ENCODE measurements at regions not wholly inside any gene's neighbourhood (a gene's known extent, or its start where the extent isn't known, plus 50 kb on each side); places are given as distances from the start of the nearest gene placed in this dataset.
"Not testable (repeated sequence)": the region's sequence is repeated elsewhere in the genome, so short reads cannot be mapped to it uniquely, and the experiment has no call there.

GRCh38 chr10:3874990-3875841 is 90.2 kb upstream of the KLF6 start:
- intact Hi-C loops (cut with micrococcal nuclease): no loop called here
- peaks cover 6% of the 10 kb centered on the region for H3K4me1 Mint-ChIP-seq (ENCODE audit: insufficient read depth, unreplicated experiment)
- CTCF ChIA-PET: interaction anchor here (0.6 to 0.7 kb wide), 2 partner anchors 128 to 470 kb away, joined by 3 read pairs; no protein-coding TSS in a partner anchor
- TF ChIP-seq CTCF (IDR thresholded peaks at IDR 0.05; ENCODE audit: unreplicated experiment): no peak
- H3K36me3 Mint-ChIP-seq (ENCODE audit: insufficient read depth, unreplicated experiment): no peaks in the 10 kb centered on the region
- BruUV-seq (replicated peaks): no TSS peak
- POLR2A ChIA-PET: interaction anchor here (0.5 to 1.7 kb wide), 5 partner anchors 10 to 828 kb away, joined by 3 to 8 read pairs (median 4); no protein-coding TSS in a partner anchor
- DNase-seq (ENCODE audit: unreplicated experiment): no peak
- no peak overlapping the region for H3K4me3 Mint-ChIP-seq (ENCODE audit: unreplicated experiment)
- no peaks in the 10 kb centered on the region for H3K27me3 Mint-ChIP-seq (ENCODE audit: insufficient read depth, unreplicated experiment)
- no peaks in the 10 kb centered on the region for H3K9me3 Mint-ChIP-seq (ENCODE audit: unreplicated experiment)
- H3K27ac Mint-ChIP-seq (ENCODE audit: low read depth, unreplicated experiment): no peak overlapping the region

GRCh38 chr10:3874610-3874989 is 89.6 kb upstream of the KLF6 start:
- H3K27ac Mint-ChIP-seq (ENCODE audit: low read depth, unreplicated experiment); BruUV-seq (replicated peaks); DNase-seq (ENCODE audit: unreplicated experiment); H3K4me3 Mint-ChIP-seq (ENCODE audit: unreplicated experiment); intact Hi-C loops (cut with micrococcal nuclease); H3K4me1 Mint-ChIP-seq (ENCODE audit: insufficient read depth, unreplicated experiment); H3K27me3 Mint-ChIP-seq (ENCODE audit: insufficient read depth, unreplicated experiment); H3K9me3 Mint-ChIP-seq (ENCODE audit: unreplicated experiment); H3K36me3 Mint-ChIP-seq (ENCODE audit: insufficient read depth, unreplicated experiment): not testable (repeated sequence)
- POLR2A ChIA-PET: interaction anchor here (0.5 to 1.7 kb wide), 4 partner anchors 22 to 828 kb away, joined by 3 to 8 read pairs (median 4); no protein-coding TSS in a partner anchor
- CTCF ChIA-PET: interaction anchor here (0.7 kb wide), 2 partner anchors 52 to 128 kb away, joined by 3 read pairs; no protein-coding TSS in a partner anchor

DNA sequence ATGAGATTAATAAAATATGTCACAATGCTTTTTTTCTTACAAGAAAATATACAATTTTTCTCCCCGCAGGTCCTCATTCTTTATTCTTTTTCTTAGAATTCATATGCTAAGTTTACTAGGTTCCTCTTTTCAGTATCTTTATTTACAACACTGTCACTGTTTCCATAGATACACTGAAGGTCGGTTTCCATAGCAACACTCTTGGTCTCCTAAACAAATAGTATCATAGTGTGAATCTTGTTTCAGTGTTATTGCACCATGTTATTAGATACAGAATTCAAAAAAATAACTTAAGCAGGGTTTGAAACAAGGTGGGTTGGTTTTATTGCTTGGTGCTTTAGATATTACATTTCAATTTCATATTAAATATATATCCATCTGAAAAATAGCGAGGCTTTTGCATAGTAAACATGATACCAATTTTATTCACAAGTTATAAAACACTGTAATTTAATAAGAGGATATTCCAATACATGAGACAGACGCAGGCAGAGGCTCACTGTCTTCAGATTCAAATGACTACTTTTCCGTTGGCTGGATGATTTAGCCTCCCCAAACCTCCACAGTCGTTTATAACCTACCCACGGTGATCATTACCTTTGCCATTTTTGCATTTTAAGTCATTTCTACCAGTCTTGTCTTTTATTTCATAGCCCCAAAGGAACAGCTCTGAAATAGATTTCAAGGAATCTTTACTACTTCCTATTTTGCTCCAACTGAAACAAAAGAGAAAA is 88.9 kb upstream of the KLF6 start:
- Mint-ChIP-seq H3K36me3 (ENCODE audit: insufficient read depth, unreplicated experiment) (no peaks in the 10 kb centered on the region), H3K27ac (ENCODE audit: low read depth, unreplicated experiment) (no peak overlapping the region), H3K4me1 (ENCODE audit: insufficient read depth, unreplicated experiment) (peaks cover 6% of the 10 kb centered on the region), H3K9me3 (ENCODE audit: unreplicated experiment) (no peaks in the 10 kb centered on the region), H3K4me3 (ENCODE audit: unreplicated experiment) (no peak overlapping the region), H3K27me3 (ENCODE audit: insufficient read depth, unreplicated experiment) (no peaks in the 10 kb centered on the region)
- TF ChIP-seq CTCF (IDR thresholded peaks at IDR 0.05; ENCODE audit: unreplicated experiment): no peak
- POLR2A ChIA-PET: interaction anchor here (1.5 to 1.8 kb wide), 2 partner anchors 12 to 21 kb away, joined by 3 to 4 read pairs; no protein-coding TSS in a partner anchor
- TSS peak; percentile 50 for BruUV-seq (replicated peaks)
- CTCF ChIA-PET: interaction anchor here (0.7 kb wide), 1 partner anchor 52 kb away, joined by 3 read pairs; no protein-coding TSS in a partner anchor
- DNase-seq (ENCODE audit: unreplicated experiment): no peak
- intact Hi-C loops (cut with micrococcal nuclease): no loop called here

GRCh38 chr10:3872712-3873329 is 87.8 kb upstream of the KLF6 start:
- Mint-ChIP-seq H3K27ac (ENCODE audit: low read depth, unreplicated experiment) (no peak overlapping the region), H3K9me3 (ENCODE audit: unreplicated experiment) (no peaks in the 10 kb centered on the region), H3K4me1 (ENCODE audit: insufficient read depth, unreplicated experiment) (peaks cover 8% of the 10 kb centered on the region), H3K36me3 (ENCODE audit: insufficient read depth, unreplicated experiment) (no peaks in the 10 kb centered on the region), H3K4me3 (ENCODE audit: unreplicated experiment) (no peak overlapping the region), H3K27me3 (ENCODE audit: insufficient read depth, unreplicated experiment) (no peaks in the 10 kb centered on the region)
- BruUV-seq (replicated peaks): no TSS peak
- DNase-seq (ENCODE audit: unreplicated experiment): no peak
- TF ChIP-seq CTCF (IDR thresholded peaks at IDR 0.05; ENCODE audit: unreplicated experiment): no peak
- intact Hi-C loops (cut with micrococcal nuclease): no loop called here
- POLR2A ChIA-PET: interaction anchor here (0.7 to 1.8 kb wide), 4 partner anchors 11 to 402 kb away, joined by 3 to 6 read pairs (median 4); no protein-coding TSS in a partner anchor
- CTCF ChIA-PET: interaction anchor here (0.6 to 1.1 kb wide), 2 partner anchors 15 to 20 kb away, joined by 3 read pairs; no protein-coding TSS in a partner anchor
